DOHH2 (cell line): ENCODE measurements at regions not wholly inside any gene's neighbourhood (a gene's known extent, or its start where the extent isn't known, plus 50 kb on each side); places are given as distances from the start of the nearest gene placed in this dataset.

Experiments
- EZH2phosphoT487 ChIP-seq: fragments of 200-600 bp; sonication (generic); IDR thresholded peaks from 2 replicates; pipeline ENCODE4 v1.6.1; 2017; ENCODE audit warnings: borderline replicate concordance, mild to moderate bottlenecking, antibody characterized with exemption, low read length, moderate library complexity, mixed read lengths
- TF ChIP-seq, protein P1 (sequence below): fragments of 200-600 bp; sonication (generic); IDR thresholded peaks from one replicate; pipeline ENCODE4 v1.5.1; 2014; ENCODE audit warnings: antibody characterized with exemption, mild to moderate bottlenecking, low read depth, low read length; ENCODE audit not compliant: poor library complexity, severe bottlenecking

- TF ChIP-seq, protein P1, sequence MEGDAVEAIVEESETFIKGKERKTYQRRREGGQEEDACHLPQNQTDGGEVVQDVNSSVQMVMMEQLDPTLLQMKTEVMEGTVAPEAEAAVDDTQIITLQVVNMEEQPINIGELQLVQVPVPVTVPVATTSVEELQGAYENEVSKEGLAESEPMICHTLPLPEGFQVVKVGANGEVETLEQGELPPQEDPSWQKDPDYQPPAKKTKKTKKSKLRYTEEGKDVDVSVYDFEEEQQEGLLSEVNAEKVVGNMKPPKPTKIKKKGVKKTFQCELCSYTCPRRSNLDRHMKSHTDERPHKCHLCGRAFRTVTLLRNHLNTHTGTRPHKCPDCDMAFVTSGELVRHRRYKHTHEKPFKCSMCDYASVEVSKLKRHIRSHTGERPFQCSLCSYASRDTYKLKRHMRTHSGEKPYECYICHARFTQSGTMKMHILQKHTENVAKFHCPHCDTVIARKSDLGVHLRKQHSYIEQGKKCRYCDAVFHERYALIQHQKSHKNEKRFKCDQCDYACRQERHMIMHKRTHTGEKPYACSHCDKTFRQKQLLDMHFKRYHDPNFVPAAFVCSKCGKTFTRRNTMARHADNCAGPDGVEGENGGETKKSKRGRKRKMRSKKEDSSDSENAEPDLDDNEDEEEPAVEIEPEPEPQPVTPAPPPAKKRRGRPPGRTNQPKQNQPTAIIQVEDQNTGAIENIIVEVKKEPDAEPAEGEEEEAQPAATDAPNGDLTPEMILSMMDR, result no peak
- no peak for TF ChIP-seq EZH2phosphoT487
These were observed 168.6 kb upstream of the RGMB start for GRCh38 chr5:98604721-98605425.
